HFFc6 (cell line): ENCODE measurements at regions not wholly inside any gene's neighbourhood (a gene's known extent, or its start where the extent isn't known, plus 50 kb on each side); places are given as distances from the start of the nearest gene placed in this dataset.

ENCODE experiments used
- DNase-seq: peaks from one replicate; pipeline ENCODE4 v3.0.0-alpha.2; 2018
- H3K27ac Mint-ChIP-seq: 2 replicates; pipeline ENCODE4 v1.8.0; 2020; ENCODE audit warnings: mild to moderate bottlenecking, mixed read lengths
- H3K27me3 Mint-ChIP-seq: 2 replicates; pipeline ENCODE4 v1.8.0; 2021; ENCODE audit warnings: mild to moderate bottlenecking, moderate library complexity, mixed read lengths; ENCODE audit not compliant: insufficient read depth
- H3K36me3 Mint-ChIP-seq: 2 replicates; pipeline ENCODE4 v1.8.0; 2021; ENCODE audit warnings: low read depth, mixed read lengths
- H3K4me1 Mint-ChIP-seq: 2 replicates; pipeline ENCODE4 v1.8.0; 2020; ENCODE audit warnings: low read depth, mixed read lengths
- H3K4me3 Mint-ChIP-seq: 2 replicates; pipeline ENCODE4 v1.8.0; 2020; ENCODE audit warnings: mild to moderate bottlenecking, moderate library complexity, mixed read lengths
- H3K9me3 Mint-ChIP-seq: 2 replicates; pipeline ENCODE4 v1.8.0; 2020; ENCODE audit warnings: mild to moderate bottlenecking, mixed read lengths
- TF ChIP-seq, protein P1 (sequence below): fragments of 200-600 bp; sonication (generic); IDR thresholded peaks from 2 replicates; pipeline ENCODE4 v1.5.0; 2021; ENCODE audit warnings: antibody characterized with exemption, mild to moderate bottlenecking

DNA sequence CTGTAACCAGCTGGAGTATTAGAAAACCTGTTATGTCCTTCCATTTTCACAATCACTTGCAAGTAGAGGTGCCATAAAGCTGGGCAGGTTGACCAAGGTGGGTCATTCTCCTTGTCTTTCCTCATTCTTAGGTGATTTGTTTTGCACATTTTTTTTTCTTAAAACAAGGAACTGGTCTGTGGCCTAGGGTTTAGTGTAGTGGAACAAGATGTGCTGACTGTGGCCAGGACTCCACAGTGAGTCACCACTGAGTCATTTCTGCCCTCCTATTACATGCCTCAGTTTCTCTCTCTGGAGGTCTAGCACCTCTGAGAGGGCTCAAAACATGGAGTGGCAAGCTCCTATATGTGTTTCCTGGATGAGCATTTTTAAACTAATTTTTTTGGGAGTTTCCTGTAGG, 355.9 kb downstream of the GPM6A start:
- TF ChIP-seq, protein P1, sequence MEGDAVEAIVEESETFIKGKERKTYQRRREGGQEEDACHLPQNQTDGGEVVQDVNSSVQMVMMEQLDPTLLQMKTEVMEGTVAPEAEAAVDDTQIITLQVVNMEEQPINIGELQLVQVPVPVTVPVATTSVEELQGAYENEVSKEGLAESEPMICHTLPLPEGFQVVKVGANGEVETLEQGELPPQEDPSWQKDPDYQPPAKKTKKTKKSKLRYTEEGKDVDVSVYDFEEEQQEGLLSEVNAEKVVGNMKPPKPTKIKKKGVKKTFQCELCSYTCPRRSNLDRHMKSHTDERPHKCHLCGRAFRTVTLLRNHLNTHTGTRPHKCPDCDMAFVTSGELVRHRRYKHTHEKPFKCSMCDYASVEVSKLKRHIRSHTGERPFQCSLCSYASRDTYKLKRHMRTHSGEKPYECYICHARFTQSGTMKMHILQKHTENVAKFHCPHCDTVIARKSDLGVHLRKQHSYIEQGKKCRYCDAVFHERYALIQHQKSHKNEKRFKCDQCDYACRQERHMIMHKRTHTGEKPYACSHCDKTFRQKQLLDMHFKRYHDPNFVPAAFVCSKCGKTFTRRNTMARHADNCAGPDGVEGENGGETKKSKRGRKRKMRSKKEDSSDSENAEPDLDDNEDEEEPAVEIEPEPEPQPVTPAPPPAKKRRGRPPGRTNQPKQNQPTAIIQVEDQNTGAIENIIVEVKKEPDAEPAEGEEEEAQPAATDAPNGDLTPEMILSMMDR: no peak
- no peaks in the 10 kb centered on the region; the same call in 1 of the 2 replicates for H3K27me3 Mint-ChIP-seq
- DNase-seq: no peak
- no peak overlapping the region for H3K27ac Mint-ChIP-seq
- H3K4me3 Mint-ChIP-seq: no peak overlapping the region
- no peaks in the 10 kb centered on the region for H3K36me3 Mint-ChIP-seq
- peaks cover 4% of the 10 kb centered on the region; the same call in 1 of the 2 replicates for H3K9me3 Mint-ChIP-seq
- peaks cover 17% of the 10 kb centered on the region for H3K4me1 Mint-ChIP-seq

DNA sequence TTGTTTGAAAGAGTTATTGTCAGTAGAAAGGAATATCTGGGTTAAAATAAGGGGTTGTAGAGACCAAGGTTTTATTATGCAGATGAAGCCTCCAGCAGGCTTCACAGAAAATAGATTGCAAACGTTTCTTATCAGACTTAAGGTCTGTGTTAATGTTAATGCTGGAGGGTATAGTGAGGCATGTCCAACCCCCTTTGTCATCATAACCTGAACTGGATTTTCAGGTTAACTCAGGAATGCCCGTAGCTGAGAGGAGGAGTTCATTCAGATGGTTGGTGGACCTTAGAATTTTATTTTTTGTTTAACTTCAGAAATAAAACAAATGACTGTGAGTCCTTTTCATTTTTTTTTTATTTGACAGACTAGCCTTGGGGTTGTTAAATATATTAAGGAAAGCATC, 354.1 kb downstream of the GPM6A start:
- Mint-ChIP-seq H3K36me3 (no peaks in the 10 kb centered on the region), H3K4me3 (no peak overlapping the region), H3K9me3 (peaks cover 4% of the 10 kb centered on the region; the same call in 1 of the 2 replicates), H3K4me1 (peaks cover 17% of the 10 kb centered on the region), H3K27me3 (no peaks in the 10 kb centered on the region; the same call in 1 of the 2 replicates), H3K27ac (no peak overlapping the region)
- no peak for DNase-seq
- TF ChIP-seq, protein P1: no peak

DNA sequence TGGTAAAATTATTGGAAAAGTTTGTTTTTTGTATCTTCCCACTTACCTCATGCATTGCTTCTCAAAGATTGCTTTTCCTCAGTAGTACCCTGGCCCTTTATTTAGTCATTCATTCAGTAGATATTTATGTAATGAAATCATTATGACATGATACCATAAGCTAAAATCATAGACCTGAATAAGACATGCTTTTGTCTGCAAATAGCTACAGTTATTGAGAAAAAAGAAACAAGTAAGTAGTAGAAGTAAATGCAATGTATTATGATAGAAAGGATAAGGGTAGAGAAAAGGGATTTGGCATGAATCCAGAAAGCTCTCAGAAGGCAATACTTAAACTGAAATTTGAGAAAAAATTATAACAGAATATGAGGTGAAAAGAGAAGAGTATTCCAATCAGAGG, 352.5 kb downstream of the GPM6A start:
- H3K4me1 Mint-ChIP-seq: peaks cover 6% of the 10 kb centered on the region
- H3K36me3 Mint-ChIP-seq: no peaks in the 10 kb centered on the region
- H3K27me3 Mint-ChIP-seq: peaks cover under 1% of the 10 kb centered on the region
- TF ChIP-seq, protein P1: no peak
- H3K27ac Mint-ChIP-seq: no peak overlapping the region
- no peak for DNase-seq
- H3K4me3 Mint-ChIP-seq: no peak overlapping the region
- H3K9me3 Mint-ChIP-seq: no peaks in the 10 kb centered on the region

- TF ChIP-seq, protein P1: no peak
- H3K27ac Mint-ChIP-seq: no peak overlapping the region
- no peak overlapping the region for H3K4me3 Mint-ChIP-seq
- no peaks in the 10 kb centered on the region for H3K36me3 Mint-ChIP-seq
- DNase-seq: no peak
- no peaks in the 10 kb centered on the region for H3K9me3 Mint-ChIP-seq
- H3K27me3 Mint-ChIP-seq: peaks cover 6% of the 10 kb centered on the region
- H3K4me1 Mint-ChIP-seq: peaks cover 6% of the 10 kb centered on the region
Observed at GRCh38 chr4:175460414-175460813, 351.6 kb downstream of the GPM6A start.

DNA sequence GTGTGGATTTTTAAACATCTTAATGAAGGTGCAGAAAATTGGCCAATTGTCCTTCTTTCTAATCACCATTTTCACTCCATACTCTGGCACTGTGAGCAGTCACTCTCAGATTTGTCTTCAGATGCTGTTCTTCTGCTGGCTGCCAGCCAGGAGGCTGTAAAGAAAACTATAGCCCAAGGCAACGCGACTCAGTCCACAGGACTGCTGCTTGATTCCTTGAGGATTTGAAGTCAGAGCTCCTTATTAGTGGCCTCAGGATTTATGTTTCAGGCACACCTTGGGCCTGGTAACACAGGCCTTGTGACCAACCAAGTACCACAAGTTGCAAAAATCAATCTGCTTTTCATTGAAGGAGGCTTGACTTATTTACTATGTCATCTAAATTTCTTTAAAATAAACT, 342.6 kb downstream of the GPM6A start:
- peak; percentile 50 for DNase-seq
- Mint-ChIP-seq H3K36me3 (peaks cover 4% of the 10 kb centered on the region; the same call in 1 of the 2 replicates), H3K4me1 (peaks cover 18% of the 10 kb centered on the region), H3K27ac (peak overlapping the region; percentile 16; the same call in 1 of the 2 replicates), H3K27me3 (peaks cover 19% of the 10 kb centered on the region), H3K4me3 (peak overlapping the region; percentile 20; the same call in 1 of the 2 replicates), H3K9me3 (peaks cover 21% of the 10 kb centered on the region)
- TF ChIP-seq, protein P1: no peak

- peaks cover 21% of the 10 kb centered on the region for H3K9me3 Mint-ChIP-seq
- peak overlapping the region; percentile 18; the same call in 1 of the 2 replicates for H3K4me3 Mint-ChIP-seq
- peak; percentile 11 for DNase-seq
- H3K36me3 Mint-ChIP-seq: peaks cover 4% of the 10 kb centered on the region; the same call in 1 of the 2 replicates
- no peak overlapping the region for H3K27ac Mint-ChIP-seq
- H3K27me3 Mint-ChIP-seq: peaks cover 15% of the 10 kb centered on the region
- H3K4me1 Mint-ChIP-seq: peaks cover 18% of the 10 kb centered on the region
- TF ChIP-seq, protein P1: no peak
Observed at GRCh38 chr4:175470131-175470530, 341.9 kb downstream of the GPM6A start.
